A172 (cell line): ENCODE measurements at regions not wholly inside any gene's neighbourhood (a gene's known extent, or its start where the extent isn't known, plus 50 kb on each side); places are given as distances from the start of the nearest gene placed in this dataset.
"Not testable (repeated sequence)": the region's sequence is repeated elsewhere in the genome, so short reads cannot be mapped to it uniquely, and the experiment has no call there.

Experiments used
- DNase-seq: peaks from one replicate; pipeline ENCODE4 v3.0.0-alpha.2; 2015; ENCODE audit warnings: low spot score

GRCh38 chr14:81584495-81584894 lies 50.8 kb upstream of the SEL1L start:
- DNase-seq: no peak

- DNase-seq: no peak
Measured at GRCh38 chr14:81589381-81590065, 55.9 kb upstream of the SEL1L start.

- DNase-seq: no peak
Measured at GRCh38 chr14:81591266-81591665, 57.6 kb upstream of the SEL1L start.

- DNase-seq: no peak
Measured at GRCh38 chr14:81594012-81594411, 60.4 kb upstream of the SEL1L start.

- no peak for DNase-seq
Measured at GRCh38 chr14:81605660-81606059, 72.0 kb upstream of the SEL1L start.

GRCh38 chr14:81613341-81614045 lies 79.8 kb upstream of the SEL1L start:
- DNase-seq: no peak

GRCh38 chr14:81614302-81614701 lies 80.6 kb upstream of the SEL1L start:
- not testable (repeated sequence) for DNase-seq

- no peak for DNase-seq
Measured at GRCh38 chr14:81618695-81619094, 85.0 kb upstream of the SEL1L start.

- DNase-seq: no peak
Measured at GRCh38 chr14:81619816-81620215, 86.2 kb upstream of the SEL1L start.

GRCh38 chr14:81623771-81624396 lies 90.2 kb upstream of the SEL1L start:
- DNase-seq: not testable (repeated sequence)

GRCh38 chr14:81625343-81625742 lies 91.7 kb upstream of the SEL1L start:
- peak; percentile 4 for DNase-seq

- no peak for DNase-seq
Measured at GRCh38 chr14:81632157-81632556, 98.5 kb upstream of the SEL1L start.

- DNase-seq: no peak
Measured at GRCh38 chr14:81633496-81633895, 99.8 kb upstream of the SEL1L start.

- no peak for DNase-seq
Measured at GRCh38 chr14:81637639-81638038, 104.0 kb upstream of the SEL1L start.

- DNase-seq: no peak
Measured at GRCh38 chr14:81638656-81639280, 105.1 kb upstream of the SEL1L start.

- DNase-seq: no peak
Measured at GRCh38 chr14:81653626-81654025, 120.0 kb upstream of the SEL1L start.

GRCh38 chr14:81655423-81656314 lies 122.0 kb upstream of the SEL1L start:
- peak; percentile 21 for DNase-seq

- DNase-seq: no peak
Measured at GRCh38 chr14:81656811-81657210, 123.2 kb upstream of the SEL1L start.

- DNase-seq: no peak
Measured at GRCh38 chr14:81662066-81662465, 128.4 kb upstream of the SEL1L start.

GRCh38 chr14:81662570-81663197 lies 129.0 kb upstream of the SEL1L start:
- no peak for DNase-seq

GRCh38 chr14:81668626-81669274 lies 135.1 kb upstream of the SEL1L start:
- DNase-seq: no peak
